ENCODE measurements at regions not wholly inside any gene's neighbourhood (a gene's known extent, or its start where the extent isn't known, plus 50 kb on each side); places are given as distances from the start of the nearest gene placed in this dataset.

DNA sequence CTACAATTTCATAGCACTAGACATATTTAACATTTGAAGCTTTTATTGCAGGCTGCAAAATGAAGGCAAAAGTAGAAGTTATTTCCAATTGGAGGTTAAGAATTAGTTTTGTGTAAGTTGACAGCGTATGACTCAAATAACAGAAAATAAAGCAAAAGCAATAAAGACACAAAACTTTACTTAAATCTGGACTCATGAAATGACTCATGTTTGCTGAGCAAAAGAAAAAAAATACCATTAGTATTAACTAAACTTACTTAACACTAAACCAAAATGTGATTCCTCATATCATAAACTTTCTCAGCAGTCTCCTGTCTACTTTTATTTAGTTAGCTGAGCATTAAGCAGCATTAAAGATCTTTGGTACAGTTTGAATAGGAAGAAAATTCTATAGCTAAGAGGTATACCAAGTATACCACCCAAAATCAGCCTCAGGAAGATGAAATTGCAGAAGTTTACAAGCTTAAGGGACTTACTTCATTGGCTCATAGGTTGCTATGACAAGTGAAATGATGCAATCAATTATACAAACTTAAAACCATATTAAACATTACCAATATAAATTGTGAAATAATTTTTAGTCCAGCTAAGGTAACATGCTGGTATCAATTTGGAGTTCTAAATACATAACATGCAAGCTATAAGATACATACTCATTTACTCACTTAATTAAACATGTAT is 1131.4 kb downstream of the XPNPEP1 start:
- TF ChIP-seq, protein P1, sequence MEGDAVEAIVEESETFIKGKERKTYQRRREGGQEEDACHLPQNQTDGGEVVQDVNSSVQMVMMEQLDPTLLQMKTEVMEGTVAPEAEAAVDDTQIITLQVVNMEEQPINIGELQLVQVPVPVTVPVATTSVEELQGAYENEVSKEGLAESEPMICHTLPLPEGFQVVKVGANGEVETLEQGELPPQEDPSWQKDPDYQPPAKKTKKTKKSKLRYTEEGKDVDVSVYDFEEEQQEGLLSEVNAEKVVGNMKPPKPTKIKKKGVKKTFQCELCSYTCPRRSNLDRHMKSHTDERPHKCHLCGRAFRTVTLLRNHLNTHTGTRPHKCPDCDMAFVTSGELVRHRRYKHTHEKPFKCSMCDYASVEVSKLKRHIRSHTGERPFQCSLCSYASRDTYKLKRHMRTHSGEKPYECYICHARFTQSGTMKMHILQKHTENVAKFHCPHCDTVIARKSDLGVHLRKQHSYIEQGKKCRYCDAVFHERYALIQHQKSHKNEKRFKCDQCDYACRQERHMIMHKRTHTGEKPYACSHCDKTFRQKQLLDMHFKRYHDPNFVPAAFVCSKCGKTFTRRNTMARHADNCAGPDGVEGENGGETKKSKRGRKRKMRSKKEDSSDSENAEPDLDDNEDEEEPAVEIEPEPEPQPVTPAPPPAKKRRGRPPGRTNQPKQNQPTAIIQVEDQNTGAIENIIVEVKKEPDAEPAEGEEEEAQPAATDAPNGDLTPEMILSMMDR (IDR thresholded peaks at IDR 0.05): no peak
- TF ChIP-seq POLR2A (IDR thresholded peaks at IDR 0.05): no peak

Measured in heart left ventricle (tissue), 13 donors.